ENCODE measurements at regions not wholly inside any gene's neighbourhood (a gene's known extent, or its start where the extent isn't known, plus 50 kb on each side); places are given as distances from the start of the nearest gene placed in this dataset.
"Not testable (repeated sequence)": the region's sequence is repeated elsewhere in the genome, so short reads cannot be mapped to it uniquely, and the experiment has no call there.

GRCh38 chr7:79604841-79605240 lies 151.4 kb upstream of the MAGI2 start:
- POLR2A ChIA-PET = no interaction called here
- CTCF ChIA-PET = no interaction called here

- ChIA-PET POLR2A (no interaction called here), CTCF (no interaction called here)
Measured at GRCh38 chr7:79598351-79598750, 144.9 kb upstream of the MAGI2 start.

GRCh38 chr7:79594671-79595070 lies 141.2 kb upstream of the MAGI2 start:
- CTCF ChIA-PET, POLR2A ChIA-PET: not testable (repeated sequence)

GRCh38 chr7:79593866-79594301 lies 140.4 kb upstream of the MAGI2 start:
- CTCF ChIA-PET = no interaction called here
- POLR2A ChIA-PET = no interaction called here

GRCh38 chr7:79590916-79591623 lies 137.6 kb upstream of the MAGI2 start:
- ChIA-PET POLR2A (no interaction called here), CTCF (no interaction called here)

- POLR2A ChIA-PET = no interaction called here
- CTCF ChIA-PET = no interaction called here
Measured at GRCh38 chr7:79590391-79590790, 136.9 kb upstream of the MAGI2 start.

GRCh38 chr7:79570903-79571302 lies 117.4 kb upstream of the MAGI2 start:
- ChIA-PET POLR2A (no interaction called here), CTCF (no interaction called here)

- CTCF ChIA-PET = no interaction called here
- POLR2A ChIA-PET = no interaction called here
Measured at GRCh38 chr7:79563821-79564522, 110.5 kb upstream of the MAGI2 start.

GRCh38 chr7:79555571-79555970 lies 102.1 kb upstream of the MAGI2 start:
- ChIA-PET CTCF (no interaction called here), POLR2A (no interaction called here)

- CTCF ChIA-PET = no interaction called here
Measured at GRCh38 chr7:79553811-79554555, 100.5 kb upstream of the MAGI2 start.

GRCh38 chr7:79552463-79552862 lies 99.0 kb upstream of the MAGI2 start:
- ChIA-PET POLR2A (no interaction called here), CTCF (no interaction called here)

More at GRCh38 chr7:79553811-79554555, 100.5 kb upstream of the MAGI2 start:
- POLR2A ChIA-PET = no interaction called here

GRCh38 chr7:79548727-79549126 lies 95.3 kb upstream of the MAGI2 start:
- POLR2A ChIA-PET = no interaction called here
- CTCF ChIA-PET = no interaction called here

- CTCF ChIA-PET = no interaction called here
- POLR2A ChIA-PET = no interaction called here
Measured at GRCh38 chr7:79547132-79547531, 93.7 kb upstream of the MAGI2 start.

GRCh38 chr7:79540592-79540991 lies 87.1 kb upstream of the MAGI2 start:
- CTCF ChIA-PET = no interaction called here
- POLR2A ChIA-PET = interaction anchor here (0.7 kb wide), 1 partner anchor 83 kb away, joined by 3 read pairs; no protein-coding TSS in a partner anchor

- ChIA-PET CTCF (no interaction called here), POLR2A (no interaction called here)
Measured at GRCh38 chr7:79534128-79534527, 80.7 kb upstream of the MAGI2 start.

GRCh38 chr7:79531905-79532664 lies 78.6 kb upstream of the MAGI2 start:
- ChIA-PET POLR2A (no interaction called here), CTCF (no interaction called here)

GRCh38 chr7:79531116-79531515 lies 77.6 kb upstream of the MAGI2 start:
- CTCF ChIA-PET = no interaction called here
- POLR2A ChIA-PET = no interaction called here

GRCh38 chr7:79529881-79530235 lies 76.4 kb upstream of the MAGI2 start:
- CTCF ChIA-PET = no interaction called here

GRCh38 chr7:79529214-79529880 lies 75.9 kb upstream of the MAGI2 start:
- ChIA-PET POLR2A (no interaction called here), CTCF (no interaction called here)

More at GRCh38 chr7:79529881-79530235, 76.4 kb upstream of the MAGI2 start:
- POLR2A ChIA-PET = no interaction called here

GRCh38 chr7:79528421-79528820 lies 75.0 kb upstream of the MAGI2 start:
- POLR2A ChIA-PET = no interaction called here
- CTCF ChIA-PET = no interaction called here
